OCI-LY7 (cell line): ENCODE measurements at regions not wholly inside any gene's neighbourhood (a gene's known extent, or its start where the extent isn't known, plus 50 kb on each side); places are given as distances from the start of the nearest gene placed in this dataset.

Source experiments
- BruUV-seq: library from RNA; stranded (reverse); fragments of 400-500 nt; replicated peaks from 2 replicates; lab custom pipeline; 2021; lab: Mats Ljungman, UMichigan
- CTCF ChIA-PET: fragments of 300-600 bp; sonication (Branson Sonifier 250); formaldehyde crosslinking; loops from one replicate; lab custom pipeline; 2022; ENCODE audit warnings: antibody characterized with exemption; ENCODE audit not compliant: unreplicated experiment; lab: Charles Lee
- POLR2A ChIA-PET: fragments of 300-600 bp; sonication (Branson Sonifier 250); formaldehyde crosslinking; loops from one replicate; lab custom pipeline; 2022; ENCODE audit warnings: antibody characterized with exemption; lab: Charles Lee
- DNase-seq: peaks from one replicate; pipeline ENCODE4 v3.0.0-alpha.2; 2015; ENCODE audit warnings: low spot score
- H2AFZ ChIP-seq: fragments of 200-600 bp; sonication (generic), shearing (Covaris generic); 2 replicates; pipeline ENCODE4 v1.6.1; 2014; ENCODE audit warnings: mild to moderate bottlenecking, antibody characterized with exemption, low read length, moderate library complexity
- H3K27ac ChIP-seq: fragments of 200-600 bp; sonication (generic); 2 replicates; pipeline ENCODE4 v1.5.1; 2014; ENCODE audit warnings: mixed run types, low read depth, mild to moderate bottlenecking, moderate library complexity, low read length, inconsistent platforms; ENCODE audit not compliant: poor library complexity, severe bottlenecking
- H3K36me3 ChIP-seq: fragments of 200-600 bp; sonication (generic); 2 replicates; pipeline ENCODE4 v1.6.1; 2014; ENCODE audit warnings: mild to moderate bottlenecking, antibody characterized with exemption, low read length, moderate library complexity, mixed read lengths; ENCODE audit not compliant: insufficient read depth
- H3K4me1 ChIP-seq: fragments of 200-600 bp; sonication (generic); 2 replicates; pipeline ENCODE4 v1.5.1; 2014; ENCODE audit warnings: mild to moderate bottlenecking, low read length; ENCODE audit not compliant: insufficient read depth, poor library complexity, severe bottlenecking
- H3K4me2 ChIP-seq: fragments of 200-600 bp; sonication (generic); 2 replicates; pipeline ENCODE4 v1.6.1; 2014; ENCODE audit warnings: mild to moderate bottlenecking, low read length
- H3K4me3 ChIP-seq: fragments of 200-600 bp; sonication (generic); 2 replicates; pipeline ENCODE4 v1.5.1; 2014; ENCODE audit warnings: mild to moderate bottlenecking, low read depth, low read length; ENCODE audit not compliant: poor library complexity, severe bottlenecking
- H3K79me2 ChIP-seq: fragments of 200-600 bp; sonication (generic); 2 replicates; pipeline ENCODE4 v1.6.1; 2016; ENCODE audit warnings: low read depth, mild to moderate bottlenecking, low read length, moderate library complexity, mixed read lengths; ENCODE audit not compliant: insufficient read depth
- H3K9me2 ChIP-seq: fragments of 200-600 bp; sonication (generic); 2 replicates; pipeline ENCODE4 v1.6.1; 2016; ENCODE audit warnings: mild to moderate bottlenecking, low read length, mixed read lengths; ENCODE audit not compliant: insufficient read depth
- H3K9me3 ChIP-seq: fragments of 200-600 bp; sonication (generic); 2 replicates; pipeline ENCODE4 v1.6.1; 2014; ENCODE audit warnings: mild to moderate bottlenecking, mixed run types, low read length, mixed read lengths
- H4K20me1 ChIP-seq: fragments of 200-600 bp; sonication (generic); 2 replicates; pipeline ENCODE4 v1.6.1; 2014; ENCODE audit warnings: mild to moderate bottlenecking, antibody characterized with exemption, low read length, moderate library complexity, mixed read lengths; ENCODE audit not compliant: insufficient read depth
- CTCF ChIP-seq: fragments of 200-600 bp; sonication (generic); conservative IDR thresholded peaks from 2 replicates; pipeline ENCODE4 v1.5.1; 2014; ENCODE audit warnings: mild to moderate bottlenecking, antibody characterized with exemption, low read length, moderate library complexity, mixed read lengths
- EZH2phosphoT487 ChIP-seq: fragments of 200-600 bp; sonication (generic); IDR thresholded peaks from 2 replicates; pipeline ENCODE4 v1.6.1; 2018; ENCODE audit warnings: low read depth, borderline replicate concordance, mild to moderate bottlenecking, mixed run types, antibody characterized with exemption, low read length, moderate library complexity, mixed read lengths
- intact Hi-C: fragments of 100-400 bp; cut with micrococcal nuclease; formaldehyde crosslinking; loops from one replicate; pipeline ENCODE4 v1.10.0; 2022; ENCODE audit not compliant: unreplicated experiment

- Histone ChIP-seq H3K36me3 (no peaks in the 10 kb centered on the region), H3K79me2 (no peaks in the 10 kb centered on the region), H4K20me1 (no peaks in the 10 kb centered on the region), H3K4me3 (no peak overlapping the region), H3K9me2 (no peaks in the 10 kb centered on the region), H3K4me2 (no peak overlapping the region), H3K27ac (no peak overlapping the region), H3K4me1 (no peaks in the 10 kb centered on the region), H3K9me3 (no peaks in the 10 kb centered on the region), H2AFZ (no peak overlapping the region)
- ChIA-PET POLR2A (no interaction called here), CTCF (interaction anchor here (0.6 kb wide), 1 partner anchor 986 kb away, joined by 3 read pairs; no protein-coding TSS in a partner anchor)
- TF ChIP-seq EZH2phosphoT487: no peak
- TF ChIP-seq CTCF: no peak
- no peak for DNase-seq
- intact Hi-C loops: no loop called here
- no TSS peak for BruUV-seq
These were observed 249.1 kb downstream of the ADGRD1 start for GRCh38 chr12:131202592-131203378.

- no peaks in the 10 kb centered on the region for H4K20me1 ChIP-seq
- TF ChIP-seq CTCF (no peak), EZH2phosphoT487 (no peak)
- ChIA-PET POLR2A (no interaction called here), CTCF (no interaction called here)
- no peaks in the 10 kb centered on the region for H3K4me1 ChIP-seq
- intact Hi-C loops: no loop called here
- H2AFZ ChIP-seq: no peak overlapping the region
- no peaks in the 10 kb centered on the region for H3K9me2 ChIP-seq
- no peak overlapping the region for H3K27ac ChIP-seq
- DNase-seq: no peak
- no peaks in the 10 kb centered on the region for H3K79me2 ChIP-seq
- no peak overlapping the region for H3K4me2 ChIP-seq
- no peaks in the 10 kb centered on the region for H3K36me3 ChIP-seq
- H3K9me3 ChIP-seq: no peaks in the 10 kb centered on the region
- no TSS peak for BruUV-seq
- H3K4me3 ChIP-seq: no peak overlapping the region
These were observed 250.1 kb downstream of the ADGRD1 start for GRCh38 chr12:131203666-131204415.
